ACC112 (cell line): ENCODE measurements at regions not wholly inside any gene's neighbourhood (a gene's known extent, or its start where the extent isn't known, plus 50 kb on each side); places are given as distances from the start of the nearest gene placed in this dataset.

Experiments
- H2AFZ ChIP-seq: fragments of 200-600 bp; sonication (generic); one replicate; pipeline ENCODE4 v1.6.0; 2017; ENCODE audit warnings: antibody characterized with exemption, low read length; ENCODE audit not compliant: unreplicated experiment
- H3K27ac ChIP-seq: fragments of 200-600 bp; sonication (generic); 2 replicates; pipeline ENCODE4 v1.5.1; 2014; ENCODE audit warnings: low read depth, mild to moderate bottlenecking, antibody characterized with exemption, low read length, moderate library complexity
- H3K27me3 ChIP-seq: fragments of 200-600 bp; sonication (generic); 2 replicates; pipeline ENCODE4 v1.6.1; 2014; ENCODE audit warnings: mild to moderate bottlenecking, antibody characterized with exemption, low read length, moderate library complexity, mixed read lengths; ENCODE audit not compliant: insufficient read depth
- H3K36me3 ChIP-seq: fragments of 200-600 bp; sonication (generic); 2 replicates; pipeline ENCODE4 v1.6.1; 2016; ENCODE audit warnings: mild to moderate bottlenecking, antibody characterized with exemption, low read length, moderate library complexity, mixed read lengths; ENCODE audit not compliant: insufficient read depth
- H3K4me1 ChIP-seq: fragments of 200-600 bp; sonication (generic); one replicate; pipeline ENCODE4 v1.6.1; 2016; ENCODE audit warnings: low read length, mixed read lengths; ENCODE audit not compliant: insufficient read depth, unreplicated experiment, control insufficient read depth
- H3K4me3 ChIP-seq: fragments of 200-600 bp; sonication (generic); 2 replicates; pipeline ENCODE4 v1.5.1; 2014; ENCODE audit warnings: mild to moderate bottlenecking, low read depth, low read length
- H3K79me2 ChIP-seq: fragments of 200-600 bp; sonication (generic); one replicate; pipeline ENCODE4 v1.6.0; 2016; ENCODE audit warnings: low read length; ENCODE audit not compliant: control insufficient read depth, unreplicated experiment, insufficient read depth

GRCh38 chr1:195550071-195550862 lies 1058.0 kb downstream of the KCNT2 start:
- H3K4me3 ChIP-seq, result no peak overlapping the region
- H3K27me3 ChIP-seq, result peaks cover 19% of the 10 kb centered on the region
- H3K27ac ChIP-seq, result no peak overlapping the region
- no peaks in the 10 kb centered on the region for H3K36me3 ChIP-seq
- H3K79me2 ChIP-seq, result no peaks in the 10 kb centered on the region
- H2AFZ ChIP-seq, result no peak overlapping the region
- H3K4me1 ChIP-seq, result no peaks in the 10 kb centered on the region

GRCh38 chr1:195530961-195531360 lies 1077.3 kb downstream of the KCNT2 start:
- no peaks in the 10 kb centered on the region for H3K79me2 ChIP-seq
- H3K4me3 ChIP-seq, result no peak overlapping the region
- no peaks in the 10 kb centered on the region for H3K4me1 ChIP-seq
- peaks cover 1% of the 10 kb centered on the region for H3K27me3 ChIP-seq
- H2AFZ ChIP-seq, result no peak overlapping the region
- no peak overlapping the region for H3K27ac ChIP-seq
- H3K36me3 ChIP-seq, result no peaks in the 10 kb centered on the region

- Histone ChIP-seq H3K36me3 (no peaks in the 10 kb centered on the region), H3K27me3 (no peaks in the 10 kb centered on the region; the same call in 1 of the 2 replicates), H3K79me2 (no peaks in the 10 kb centered on the region), H3K27ac (no peak overlapping the region), H3K4me3 (no peak overlapping the region), H2AFZ (no peak overlapping the region), H3K4me1 (no peaks in the 10 kb centered on the region)
These were observed 1078.4 kb downstream of the KCNT2 start for GRCh38 chr1:195529881-195530280.

GRCh38 chr1:195520757-195521156 lies 1087.5 kb downstream of the KCNT2 start:
- Histone ChIP-seq H3K79me2 (no peaks in the 10 kb centered on the region), H3K36me3 (no peaks in the 10 kb centered on the region), H3K27me3 (no peaks in the 10 kb centered on the region), H2AFZ (no peak overlapping the region), H3K4me1 (no peaks in the 10 kb centered on the region), H3K4me3 (no peak overlapping the region), H3K27ac (no peak overlapping the region)

GRCh38 chr1:195516036-195516435 lies 1092.2 kb downstream of the KCNT2 start:
- Histone ChIP-seq H3K27ac (no peak overlapping the region), H2AFZ (no peak overlapping the region), H3K36me3 (no peaks in the 10 kb centered on the region), H3K4me3 (no peak overlapping the region), H3K79me2 (no peaks in the 10 kb centered on the region), H3K4me1 (no peaks in the 10 kb centered on the region), H3K27me3 (no peaks in the 10 kb centered on the region)

- no peaks in the 10 kb centered on the region for H3K36me3 ChIP-seq
- no peaks in the 10 kb centered on the region for H3K4me1 ChIP-seq
- H2AFZ ChIP-seq, result no peak overlapping the region
- H3K27ac ChIP-seq, result no peak overlapping the region
- no peaks in the 10 kb centered on the region for H3K79me2 ChIP-seq
- H3K27me3 ChIP-seq, result no peaks in the 10 kb centered on the region
- no peak overlapping the region for H3K4me3 ChIP-seq
These were observed 1096.7 kb downstream of the KCNT2 start for GRCh38 chr1:195511501-195511900.

- Histone ChIP-seq H3K36me3 (no peaks in the 10 kb centered on the region), H3K27me3 (no peaks in the 10 kb centered on the region), H3K4me3 (no peak overlapping the region), H3K4me1 (no peaks in the 10 kb centered on the region), H3K79me2 (no peaks in the 10 kb centered on the region), H3K27ac (no peak overlapping the region), H2AFZ (no peak overlapping the region)
These were observed 1107.1 kb downstream of the KCNT2 start for GRCh38 chr1:195501118-195501517.

- no peaks in the 10 kb centered on the region for H3K4me1 ChIP-seq
- no peaks in the 10 kb centered on the region for H3K79me2 ChIP-seq
- H3K27me3 ChIP-seq, result no peaks in the 10 kb centered on the region
- H3K36me3 ChIP-seq, result no peaks in the 10 kb centered on the region
- no peak overlapping the region for H3K27ac ChIP-seq
- H2AFZ ChIP-seq, result no peak overlapping the region
- no peak overlapping the region for H3K4me3 ChIP-seq
These were observed 1112.3 kb downstream of the KCNT2 start for GRCh38 chr1:195495720-195496635.

- no peaks in the 10 kb centered on the region for H3K4me1 ChIP-seq
- H3K4me3 ChIP-seq, result no peak overlapping the region
- H3K79me2 ChIP-seq, result no peaks in the 10 kb centered on the region
- no peaks in the 10 kb centered on the region for H3K27me3 ChIP-seq
- H3K36me3 ChIP-seq, result no peaks in the 10 kb centered on the region
- no peak overlapping the region for H3K27ac ChIP-seq
- H2AFZ ChIP-seq, result no peak overlapping the region
These were observed 1126.1 kb downstream of the KCNT2 start for GRCh38 chr1:195482137-195482536.

- Histone ChIP-seq H3K4me3 (no peak overlapping the region), H2AFZ (no peak overlapping the region), H3K4me1 (no peaks in the 10 kb centered on the region), H3K27ac (no peak overlapping the region), H3K36me3 (no peaks in the 10 kb centered on the region), H3K79me2 (no peaks in the 10 kb centered on the region), H3K27me3 (no peaks in the 10 kb centered on the region)
These were observed 1126.9 kb downstream of the KCNT2 start for GRCh38 chr1:195481293-195481692.
